Loucy (cell line): ENCODE measurements at regions not wholly inside any gene's neighbourhood (a gene's known extent, or its start where the extent isn't known, plus 50 kb on each side); places are given as distances from the start of the nearest gene placed in this dataset.

Experiments
- EZH2phosphoT487 ChIP-seq: fragments of 200-600 bp; IDR thresholded peaks from 2 replicates; pipeline ENCODE4 v1.6.1; 2018; ENCODE audit warnings: antibody characterized with exemption, mild to moderate bottlenecking, moderate library complexity, borderline replicate concordance
- TF ChIP-seq, protein P1 (sequence below): fragments of 200-600 bp; sonication (generic); conservative IDR thresholded peaks from 2 replicates; pipeline ENCODE4 v1.5.1; 2014; ENCODE audit warnings: mild to moderate bottlenecking, antibody characterized with exemption, low read length

DNA sequence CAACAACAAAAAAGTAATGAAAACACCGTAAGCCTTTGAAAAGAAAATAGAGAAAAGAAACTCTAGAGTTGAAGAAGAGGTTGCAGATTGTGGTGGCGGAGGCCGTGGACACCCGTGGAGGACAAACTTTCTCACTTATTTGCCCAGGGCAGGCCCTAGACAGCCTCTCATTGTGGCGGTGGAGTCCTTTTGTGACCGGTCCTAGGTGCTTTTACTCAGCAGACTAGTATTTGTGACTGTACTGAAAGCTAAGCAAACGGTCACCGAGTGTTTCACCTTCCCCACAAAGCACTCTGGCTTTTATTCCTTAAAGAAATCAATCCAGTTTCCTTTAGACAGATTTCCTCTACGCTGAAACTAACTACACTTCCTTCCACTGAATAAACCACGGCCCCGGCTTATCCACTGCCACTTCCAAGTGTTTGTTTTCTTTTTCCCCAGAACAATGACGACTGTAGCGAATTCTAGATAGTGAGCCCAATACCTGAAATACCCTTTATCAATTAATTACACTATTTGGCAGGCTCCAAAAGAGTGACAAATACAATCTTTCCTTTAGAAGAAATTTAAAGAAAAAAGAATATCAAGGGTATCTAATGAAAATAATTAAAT, 210.2 kb upstream of the TARS1 start:
- no peak for TF ChIP-seq EZH2phosphoT487
- TF ChIP-seq, protein P1, sequence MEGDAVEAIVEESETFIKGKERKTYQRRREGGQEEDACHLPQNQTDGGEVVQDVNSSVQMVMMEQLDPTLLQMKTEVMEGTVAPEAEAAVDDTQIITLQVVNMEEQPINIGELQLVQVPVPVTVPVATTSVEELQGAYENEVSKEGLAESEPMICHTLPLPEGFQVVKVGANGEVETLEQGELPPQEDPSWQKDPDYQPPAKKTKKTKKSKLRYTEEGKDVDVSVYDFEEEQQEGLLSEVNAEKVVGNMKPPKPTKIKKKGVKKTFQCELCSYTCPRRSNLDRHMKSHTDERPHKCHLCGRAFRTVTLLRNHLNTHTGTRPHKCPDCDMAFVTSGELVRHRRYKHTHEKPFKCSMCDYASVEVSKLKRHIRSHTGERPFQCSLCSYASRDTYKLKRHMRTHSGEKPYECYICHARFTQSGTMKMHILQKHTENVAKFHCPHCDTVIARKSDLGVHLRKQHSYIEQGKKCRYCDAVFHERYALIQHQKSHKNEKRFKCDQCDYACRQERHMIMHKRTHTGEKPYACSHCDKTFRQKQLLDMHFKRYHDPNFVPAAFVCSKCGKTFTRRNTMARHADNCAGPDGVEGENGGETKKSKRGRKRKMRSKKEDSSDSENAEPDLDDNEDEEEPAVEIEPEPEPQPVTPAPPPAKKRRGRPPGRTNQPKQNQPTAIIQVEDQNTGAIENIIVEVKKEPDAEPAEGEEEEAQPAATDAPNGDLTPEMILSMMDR = no peak
